ENCODE measurements at regions not wholly inside any gene's neighbourhood (a gene's known extent, or its start where the extent isn't known, plus 50 kb on each side); places are given as distances from the start of the nearest gene placed in this dataset.
"Not testable (repeated sequence)": the region's sequence is repeated elsewhere in the genome, so short reads cannot be mapped to it uniquely, and the experiment has no call there.

- Histone ChIP-seq H3K9me3 (no peaks in the 10 kb centered on the region), H3K4me3 (no peak overlapping the region), H3K27me3 (ENCODE audit: low read depth) (no peaks in the 10 kb centered on the region), H3K4me1 (no peaks in the 10 kb centered on the region), H3K36me3 (replicated peaks) (no peaks in the 10 kb centered on the region)
- DNase-seq (ENCODE audit: low spot score in 2 of 2): no peak
- in situ Hi-C loops (cut with MboI; ENCODE audit: low sequenced_read_pairs): no loop called here
These were observed 644.3 kb upstream of the LRRN3 start for GRCh38 chr7:110446658-110447057.

DNA sequence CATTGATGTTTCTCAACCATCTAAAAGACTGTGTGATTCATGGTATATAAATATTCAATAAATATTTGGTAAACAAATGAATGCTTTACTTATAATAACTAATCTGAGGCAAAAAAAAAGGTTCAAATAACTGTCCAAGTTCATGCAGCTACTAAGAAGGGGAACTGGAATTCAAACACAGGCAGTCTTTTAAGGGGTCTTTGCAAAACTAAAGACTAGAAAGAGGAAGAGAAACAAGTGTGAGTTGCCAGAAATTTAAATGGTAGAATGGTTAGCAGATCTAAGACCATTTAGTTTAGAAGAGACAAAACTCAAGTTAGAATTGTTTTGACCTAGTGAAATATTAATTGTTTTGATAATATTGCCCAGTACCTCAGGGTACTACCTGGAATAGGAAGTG lies 642.0 kb upstream of the LRRN3 start:
- Histone ChIP-seq H3K9me3 (no peaks in the 10 kb centered on the region), H3K27me3 (ENCODE audit: low read depth) (no peaks in the 10 kb centered on the region), H3K4me3 (no peak overlapping the region), H3K4me1 (no peaks in the 10 kb centered on the region), H3K36me3 (replicated peaks) (no peaks in the 10 kb centered on the region)
- in situ Hi-C loops (cut with MboI; ENCODE audit: low sequenced_read_pairs): no loop called here
- DNase-seq (ENCODE audit: low spot score in 2 of 2): no peak

DNA sequence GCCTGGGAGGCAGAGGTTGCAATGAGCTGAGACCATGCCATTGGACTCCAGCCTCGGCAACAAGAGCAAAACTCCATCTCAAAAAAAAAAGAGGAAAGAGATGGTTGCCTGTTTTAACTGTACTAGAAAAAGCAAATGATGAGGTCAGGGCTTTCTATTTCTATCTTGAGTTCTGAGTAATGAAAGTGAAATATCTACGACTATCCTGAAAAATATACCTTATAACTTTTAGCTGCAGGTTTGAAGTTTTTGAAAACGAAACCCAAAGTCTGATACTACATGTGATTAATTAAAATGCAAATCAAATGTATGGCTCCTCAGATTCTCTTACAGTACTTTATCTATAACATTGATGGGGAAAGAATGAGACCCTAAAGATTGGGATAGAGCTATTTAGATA lies 636.2 kb upstream of the LRRN3 start:
- Histone ChIP-seq H3K4me1 (no peaks in the 10 kb centered on the region), H3K4me3 (no peak overlapping the region), H3K9me3 (no peaks in the 10 kb centered on the region), H3K36me3 (replicated peaks) (no peaks in the 10 kb centered on the region), H3K27me3 (ENCODE audit: low read depth) (no peaks in the 10 kb centered on the region)
- no peak for DNase-seq (ENCODE audit: low spot score in 2 of 2)
- in situ Hi-C loops (cut with MboI; ENCODE audit: low sequenced_read_pairs): no loop called here

DNA sequence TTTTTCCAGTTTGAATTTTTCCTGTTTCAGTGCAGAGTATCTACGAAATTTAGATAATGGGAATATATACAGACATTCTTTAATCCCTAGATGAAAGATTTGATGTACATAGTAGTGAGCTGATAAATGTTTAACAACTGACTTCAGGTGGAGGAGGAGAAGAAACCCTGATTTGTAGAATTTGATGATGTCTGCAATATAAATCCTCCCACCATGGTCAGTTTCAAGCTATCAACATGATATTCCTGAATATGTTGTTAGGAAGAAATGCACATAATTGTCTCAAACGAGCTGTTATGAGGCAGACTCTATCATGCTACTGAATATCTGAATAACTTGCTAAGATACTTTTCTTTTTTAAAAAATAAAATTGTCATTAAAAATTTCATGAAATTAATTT lies 629.3 kb upstream of the LRRN3 start:
- no peak for DNase-seq (ENCODE audit: low spot score in 2 of 2)
- no peaks in the 10 kb centered on the region for H3K4me1 ChIP-seq
- no peaks in the 10 kb centered on the region for H3K27me3 ChIP-seq (ENCODE audit: low read depth)
- H3K4me3 ChIP-seq: no peak overlapping the region
- in situ Hi-C loops (cut with MboI; ENCODE audit: low sequenced_read_pairs): no loop called here
- no peaks in the 10 kb centered on the region for H3K9me3 ChIP-seq
- no peaks in the 10 kb centered on the region for H3K36me3 ChIP-seq (replicated peaks)

GRCh38 chr7:110470420-110470819 lies 620.5 kb upstream of the LRRN3 start:
- no peaks in the 10 kb centered on the region for H3K4me1 ChIP-seq
- H3K9me3 ChIP-seq: no peaks in the 10 kb centered on the region
- no peak for DNase-seq (ENCODE audit: low spot score in 2 of 2)
- no peak overlapping the region for H3K4me3 ChIP-seq
- in situ Hi-C loops (cut with MboI; ENCODE audit: low sequenced_read_pairs): no loop called here
- H3K36me3 ChIP-seq (replicated peaks): no peaks in the 10 kb centered on the region
- no peaks in the 10 kb centered on the region for H3K27me3 ChIP-seq (ENCODE audit: low read depth)

DNA sequence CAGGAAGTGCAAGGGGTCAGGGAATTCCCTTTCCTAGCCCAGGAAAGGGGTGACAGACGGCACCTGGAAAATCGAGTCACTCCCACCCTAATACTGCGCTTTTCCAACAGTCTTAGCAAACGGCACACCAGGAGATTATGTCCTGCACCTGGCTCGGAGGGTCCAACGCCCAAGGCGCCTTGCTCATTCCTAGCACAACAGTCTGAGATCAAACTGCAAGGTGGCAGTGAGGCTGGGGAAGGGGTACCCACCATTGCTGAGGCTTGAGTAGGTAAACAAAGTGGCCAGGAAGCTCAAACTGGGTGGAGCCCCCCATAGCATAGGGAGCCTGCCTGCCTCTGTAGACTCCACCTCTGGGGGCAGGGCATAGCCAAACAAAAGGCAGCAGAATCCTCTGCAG lies 618.5 kb upstream of the LRRN3 start:
- H3K4me1 ChIP-seq; H3K27me3 ChIP-seq (ENCODE audit: low read depth); H3K4me3 ChIP-seq; DNase-seq (ENCODE audit: low spot score in 2 of 2); in situ Hi-C loops (cut with MboI; ENCODE audit: low sequenced_read_pairs); H3K36me3 ChIP-seq (replicated peaks); H3K9me3 ChIP-seq: not testable (repeated sequence)

DNA sequence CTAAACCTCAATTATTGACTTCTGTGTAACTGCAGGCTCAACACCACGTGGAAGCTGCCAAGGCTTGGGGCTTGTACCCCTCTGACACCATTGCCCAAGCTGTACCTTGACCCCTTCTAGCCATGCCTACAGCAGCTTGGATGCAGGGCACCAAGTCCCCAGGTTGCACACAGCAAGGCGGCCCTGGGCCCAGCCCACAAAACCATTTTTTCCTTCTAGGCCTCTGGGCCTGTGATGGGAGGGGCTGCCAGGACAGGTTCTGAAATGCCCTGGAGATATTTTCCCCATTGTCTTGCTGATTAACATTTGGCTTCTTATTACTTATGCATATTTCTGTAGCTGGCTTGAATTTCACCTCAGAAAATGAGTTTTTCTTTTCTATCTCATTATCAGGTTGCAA lies 610.0 kb upstream of the LRRN3 start:
- no peaks in the 10 kb centered on the region for H3K27me3 ChIP-seq (ENCODE audit: low read depth)
- no peaks in the 10 kb centered on the region for H3K36me3 ChIP-seq (replicated peaks)
- no peak overlapping the region for H3K4me3 ChIP-seq
- H3K9me3 ChIP-seq: no peaks in the 10 kb centered on the region
- in situ Hi-C loops (cut with MboI; ENCODE audit: low sequenced_read_pairs): no loop called here
- H3K4me1 ChIP-seq: no peaks in the 10 kb centered on the region
- no peak for DNase-seq (ENCODE audit: low spot score in 2 of 2)

- no peaks in the 10 kb centered on the region for H3K4me1 ChIP-seq
- DNase-seq (ENCODE audit: low spot score in 2 of 2): no peak
- no peaks in the 10 kb centered on the region for H3K36me3 ChIP-seq (replicated peaks)
- no peak overlapping the region for H3K4me3 ChIP-seq
- in situ Hi-C loops (cut with MboI; ENCODE audit: low sequenced_read_pairs): no loop called here
- H3K9me3 ChIP-seq: no peaks in the 10 kb centered on the region
- H3K27me3 ChIP-seq (ENCODE audit: low read depth): no peaks in the 10 kb centered on the region
These were observed 607.4 kb upstream of the LRRN3 start for GRCh38 chr7:110483553-110483952.

DNA sequence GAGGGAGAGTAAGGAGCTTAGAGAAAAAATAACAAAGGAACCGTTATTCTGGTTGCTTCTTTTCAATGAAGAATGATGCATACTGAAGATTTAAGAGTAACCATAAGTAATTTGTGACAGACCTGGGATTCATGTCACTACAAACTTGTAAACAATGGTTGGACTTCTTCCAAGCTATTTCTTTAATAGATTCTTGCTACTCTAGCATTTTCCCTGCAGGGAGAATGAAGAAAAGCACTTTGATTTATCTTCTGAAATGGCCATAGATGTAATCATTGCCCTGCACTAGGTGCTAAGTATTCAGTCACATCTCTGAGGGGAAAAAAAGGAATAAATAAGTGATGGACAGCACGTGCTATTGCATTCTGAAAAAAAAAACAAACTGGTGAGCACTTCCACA lies 606.6 kb upstream of the LRRN3 start:
- Histone ChIP-seq H3K27me3 (ENCODE audit: low read depth) (no peaks in the 10 kb centered on the region), H3K9me3 (no peaks in the 10 kb centered on the region), H3K4me1 (no peaks in the 10 kb centered on the region), H3K36me3 (replicated peaks) (no peaks in the 10 kb centered on the region), H3K4me3 (no peak overlapping the region)
- DNase-seq (ENCODE audit: low spot score in 2 of 2): no peak
- in situ Hi-C loops (cut with MboI; ENCODE audit: low sequenced_read_pairs): no loop called here

GRCh38 chr7:110486549-110486948 lies 604.4 kb upstream of the LRRN3 start:
- Histone ChIP-seq H3K4me1 (no peaks in the 10 kb centered on the region), H3K9me3 (no peaks in the 10 kb centered on the region), H3K27me3 (ENCODE audit: low read depth) (no peaks in the 10 kb centered on the region), H3K36me3 (replicated peaks) (no peaks in the 10 kb centered on the region), H3K4me3 (no peak overlapping the region)
- no peak for DNase-seq (ENCODE audit: low spot score in 2 of 2)
- in situ Hi-C loops (cut with MboI; ENCODE audit: low sequenced_read_pairs): no loop called here

GRCh38 chr7:110502888-110503465 lies 588.0 kb upstream of the LRRN3 start:
- Histone ChIP-seq H3K4me3 (no peak overlapping the region), H3K27me3 (ENCODE audit: low read depth) (no peaks in the 10 kb centered on the region), H3K36me3 (replicated peaks) (no peaks in the 10 kb centered on the region), H3K4me1 (no peaks in the 10 kb centered on the region), H3K9me3 (no peaks in the 10 kb centered on the region)
- no peak for DNase-seq (ENCODE audit: low spot score in 2 of 2)
- in situ Hi-C loops (cut with MboI; ENCODE audit: low sequenced_read_pairs): no loop called here

GRCh38 chr7:110507369-110507768 lies 583.6 kb upstream of the LRRN3 start:
- Histone ChIP-seq H3K4me1 (no peaks in the 10 kb centered on the region), H3K9me3 (no peaks in the 10 kb centered on the region), H3K27me3 (ENCODE audit: low read depth) (no peaks in the 10 kb centered on the region), H3K36me3 (replicated peaks) (no peaks in the 10 kb centered on the region), H3K4me3 (no peak overlapping the region)
- in situ Hi-C loops (cut with MboI; ENCODE audit: low sequenced_read_pairs): no loop called here
- no peak for DNase-seq (ENCODE audit: low spot score in 2 of 2)

DNA sequence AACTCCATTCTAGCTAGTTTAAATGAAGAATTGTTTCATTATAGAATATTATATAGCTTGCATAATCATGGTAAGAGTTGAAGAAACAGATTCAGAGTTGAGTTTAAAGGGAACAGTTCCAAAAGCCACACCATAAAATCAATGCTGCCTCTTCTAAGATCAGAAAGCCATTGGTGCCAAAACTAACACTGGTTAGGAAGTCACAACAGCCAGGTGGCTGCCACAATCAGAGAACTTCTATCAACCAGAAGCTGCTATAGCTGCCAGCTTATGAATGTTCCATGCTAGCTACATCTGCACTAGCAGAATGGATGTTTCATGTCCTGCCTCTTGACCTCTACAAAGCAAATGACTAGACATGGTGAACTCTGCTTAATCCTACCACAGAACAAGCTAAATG lies 583.1 kb upstream of the LRRN3 start:
- no peaks in the 10 kb centered on the region for H3K36me3 ChIP-seq (replicated peaks)
- in situ Hi-C loops (cut with MboI; ENCODE audit: low sequenced_read_pairs): no loop called here

DNA sequence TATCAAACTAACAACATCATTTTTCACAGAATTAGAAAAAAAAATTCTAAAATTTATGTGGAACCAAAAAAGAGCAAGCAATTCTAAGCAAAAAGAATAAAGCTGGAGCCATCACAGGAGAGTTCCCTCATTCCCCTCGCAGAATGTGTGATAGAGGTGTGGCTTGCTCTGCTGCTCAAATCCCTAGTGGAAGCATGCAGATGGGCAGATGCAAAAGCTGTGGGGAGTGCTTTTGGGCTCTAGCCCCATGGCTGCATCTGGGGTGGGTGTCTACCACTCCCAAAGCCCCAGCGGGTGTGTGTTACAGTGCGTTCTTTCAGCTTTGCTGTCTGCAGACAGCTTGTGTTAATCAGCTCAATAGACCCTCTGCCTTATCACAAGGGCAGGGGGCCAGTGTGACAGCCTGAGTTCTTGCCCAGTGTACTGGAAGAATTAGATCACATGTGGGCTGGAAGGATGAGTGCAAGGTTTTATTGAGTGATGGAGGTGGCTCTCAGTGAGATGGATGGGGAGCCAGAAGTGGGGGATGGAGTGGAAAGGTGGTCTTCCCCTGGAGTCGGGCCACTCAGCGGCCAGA lies 575.9 kb upstream of the LRRN3 start:
- H3K27me3 ChIP-seq (ENCODE audit: low read depth); H3K36me3 ChIP-seq (replicated peaks); DNase-seq (ENCODE audit: low spot score in 2 of 2); H3K4me1 ChIP-seq; H3K9me3 ChIP-seq; H3K4me3 ChIP-seq; in situ Hi-C loops (cut with MboI; ENCODE audit: low sequenced_read_pairs): not testable (repeated sequence)

More for the DNA sequence above, 583.1 kb upstream of the LRRN3 start:
- no peak for DNase-seq (ENCODE audit: low spot score in 2 of 2)
- Histone ChIP-seq H3K4me1 (no peaks in the 10 kb centered on the region), H3K4me3 (no peak overlapping the region), H3K9me3 (no peaks in the 10 kb centered on the region), H3K27me3 (ENCODE audit: low read depth) (no peaks in the 10 kb centered on the region)

DNA sequence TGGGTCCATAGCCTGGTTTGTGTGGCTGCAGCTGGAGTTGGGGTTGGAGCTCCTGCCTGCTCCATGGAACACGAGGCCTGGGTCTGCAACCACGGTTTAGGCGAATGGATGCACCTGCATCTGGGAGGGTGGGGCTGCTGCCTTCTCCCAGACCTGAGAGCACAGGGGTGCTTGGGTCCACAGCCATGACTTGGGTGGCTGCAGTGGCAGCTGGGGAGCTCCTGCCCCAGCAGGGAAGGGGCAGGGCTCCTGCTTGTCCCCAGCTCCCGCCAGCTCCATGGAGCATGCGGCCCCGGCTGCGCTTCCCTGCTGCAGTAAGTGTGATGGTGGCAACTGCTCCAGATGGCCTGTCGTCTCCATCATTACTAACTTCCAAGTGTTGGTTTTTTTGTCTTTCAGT lies 571.1 kb upstream of the LRRN3 start:
- H3K4me3 ChIP-seq: no peak overlapping the region

More for the DNA sequence above, 571.1 kb upstream of the LRRN3 start:
- no peak for DNase-seq (ENCODE audit: low spot score in 2 of 2)
- Histone ChIP-seq H3K4me1 (peaks cover 16% of the 10 kb centered on the region), H3K36me3 (replicated peaks) (no peaks in the 10 kb centered on the region), H3K27me3 (ENCODE audit: low read depth) (no peaks in the 10 kb centered on the region), H3K9me3 (no peaks in the 10 kb centered on the region)
- in situ Hi-C loops (cut with MboI; ENCODE audit: low sequenced_read_pairs): no loop called here
